IMR-90 (cell line): ENCODE measurements at regions not wholly inside any gene's neighbourhood (a gene's known extent, or its start where the extent isn't known, plus 50 kb on each side); places are given as distances from the start of the nearest gene placed in this dataset.

Source experiments
- ATAC-seq: fragments of 200-7000 bp; cut with Tn5 transposase; 2 replicates; pipeline ENCODE4 v1.9.1; 2020; ENCODE audit warnings: low read depth, mild to moderate bottlenecking, moderate library complexity
- BruUV-seq: library from RNA; stranded (reverse); fragments of 400-500 nt; replicated peaks from 2 replicates; lab custom pipeline; 2021; lab: Mats Ljungman, UMichigan
- CTCF ChIA-PET: fragments of 300-600 bp; formaldehyde crosslinking; extraction: SDS; loops from one replicate; lab custom pipeline; 2021; ENCODE audit warnings: antibody characterized with exemption; lab: Yijun Ruan, JAX
- POLR2A ChIA-PET: fragments of 300-600 bp; sonication (Branson Sonifier 250); formaldehyde crosslinking; loops from one replicate; lab custom pipeline; 2022; ENCODE audit warnings: antibody characterized with exemption; ENCODE audit not compliant: unreplicated experiment; lab: Charles Lee
- DNase-seq: peaks from one replicate; pipeline ENCODE4 v3.0.0; 2013
- H2AFZ ChIP-seq: replicated peaks from 2 replicates; pipeline ENCODE3; 2013; ENCODE audit warnings: low read length, mild to moderate bottlenecking; ENCODE audit not compliant: poor library complexity
- H2AK5ac ChIP-seq: 2 replicates; pipeline ENCODE4 v1.6.1; 2013; ENCODE audit warnings: low read depth, low read length, inconsistent platforms
- H2AK9ac ChIP-seq: replicated peaks from 2 replicates; pipeline ENCODE3; 2013; ENCODE audit warnings: mild to moderate bottlenecking, low read depth, low read length, moderate library complexity; ENCODE audit not compliant: poor library complexity
- H2BK120ac ChIP-seq: 2 replicates; pipeline ENCODE4 v1.6.1; 2013; ENCODE audit warnings: low read depth, low read length, inconsistent platforms
- H2BK15ac ChIP-seq: 3 replicates; pipeline ENCODE4 v1.6.1; 2013; ENCODE audit warnings: low read depth, low read length, inconsistent platforms
- H2BK20ac ChIP-seq: 2 replicates; pipeline ENCODE4 v1.6.1; 2013; ENCODE audit warnings: low read depth, mild to moderate bottlenecking, inconsistent platforms, low read length, moderate library complexity
- H2BK5ac ChIP-seq: 2 replicates; pipeline ENCODE4 v1.6.1; 2013; ENCODE audit warnings: mild to moderate bottlenecking, low read depth, low read length, inconsistent platforms; ENCODE audit not compliant: poor library complexity, severe bottlenecking
- H3K14ac ChIP-seq: replicated peaks from 2 replicates; pipeline ENCODE4 v1.6.1; 2013; ENCODE audit warnings: low read depth, low read length, inconsistent platforms
- H3K18ac ChIP-seq: 2 replicates; pipeline ENCODE4 v1.6.1; 2013; ENCODE audit warnings: low read depth, low read length, control low read depth
- H3K23ac ChIP-seq: 2 replicates; pipeline ENCODE4 v1.6.1; 2013; ENCODE audit warnings: low read depth, low read length, inconsistent platforms
- H3K27ac ChIP-seq: 2 replicates; pipeline ENCODE4 v1.5.1; 2013; ENCODE audit warnings: mild to moderate bottlenecking, control low read depth, low read length; ENCODE audit not compliant: insufficient read depth
- H3K27me3 ChIP-seq: 2 replicates; pipeline ENCODE4 v1.6.1; 2013; ENCODE audit warnings: low read length; ENCODE audit not compliant: control insufficient read depth, insufficient read depth
- H3K36me3 ChIP-seq: 2 replicates; pipeline ENCODE4 v1.6.1; 2013; ENCODE audit warnings: low read length, mixed read lengths; ENCODE audit not compliant: control insufficient read depth, insufficient read depth
- H3K4ac ChIP-seq: 2 replicates; pipeline ENCODE4 v1.6.1; 2013; ENCODE audit warnings: low read depth, low read length, inconsistent platforms
- H3K4me1 ChIP-seq: 2 replicates; pipeline ENCODE4 v1.6.1; 2013; ENCODE audit warnings: low read length, mixed read lengths; ENCODE audit not compliant: control insufficient read depth, insufficient read depth
- H3K4me2 ChIP-seq: 2 replicates; pipeline ENCODE4 v1.6.1; 2013; ENCODE audit warnings: low read depth, mild to moderate bottlenecking, control low read depth, low read length, moderate library complexity
- H3K4me3 ChIP-seq: 2 replicates; pipeline ENCODE4 v1.5.1; 2013; ENCODE audit warnings: low read depth, mild to moderate bottlenecking, control low read depth, low read length, moderate library complexity; ENCODE audit not compliant: insufficient read depth
- H3K56ac ChIP-seq: 2 replicates; pipeline ENCODE4 v1.6.1; 2013; ENCODE audit warnings: low read length, inconsistent platforms; ENCODE audit not compliant: insufficient read depth; ENCODE audit errors: extremely low read depth
- H3K79me1 ChIP-seq, 2 experiments: 2 replicates each; pipeline ENCODE4 v1.6.1; 2013; ENCODE audit warnings: low read length in 2 of 2, inconsistent platforms in 1 of 2, low read depth in 1 of 2
- H3K9ac ChIP-seq: 2 replicates; pipeline ENCODE4 v1.6.1; 2013; ENCODE audit warnings: low read depth, low read length, control low read depth
- H3K9me1 ChIP-seq: 2 replicates; pipeline ENCODE4 v1.6.1; 2013; ENCODE audit warnings: low read length, inconsistent platforms; ENCODE audit not compliant: insufficient read depth
- H3K9me3 ChIP-seq: 2 replicates; pipeline ENCODE4 v1.6.1; 2013; ENCODE audit warnings: low read length; ENCODE audit not compliant: control insufficient read depth, insufficient read depth
- H4K20me1 ChIP-seq: 2 replicates; pipeline ENCODE4 v1.6.1; 2013; ENCODE audit warnings: low read length, inconsistent platforms; ENCODE audit not compliant: insufficient read depth
- H4K5ac ChIP-seq: 2 replicates; pipeline ENCODE4 v1.6.1; 2013; ENCODE audit warnings: mild to moderate bottlenecking, low read depth, low read length, control low read depth
- H4K8ac ChIP-seq, 2 experiments: 2 replicates each; pipeline ENCODE4 v1.6.1; 2013; ENCODE audit warnings: low read depth in 2 of 2, low read length in 2 of 2, control low read depth in 1 of 2, inconsistent platforms in 1 of 2
- H4K91ac ChIP-seq: 2 replicates; pipeline ENCODE4 v1.6.1; 2013; ENCODE audit warnings: low read depth, low read length, inconsistent platforms; ENCODE audit not compliant: insufficient read depth
- MAZ ChIP-seq: IDR thresholded peaks from 2 replicates; pipeline ENCODE4 v1.6.1; 2012; ENCODE audit warnings: low read depth, mild to moderate bottlenecking, low read length, improper control_type of control experiment, moderate library complexity, borderline replicate concordance
- WGBS, 2 experiments: methylation state at CpG; one replicate each; pipeline versions ENCODE4 v1.1.5 to v1.1.7; 2013; ENCODE audit warnings: missing lambda C conversion rate in 2 of 2; ENCODE audit not compliant: insufficient read length in 1 of 2; ENCODE audit errors: extremely low coverage in 2 of 2; 5-methylcytosine and 5-hydroxymethylcytosine counted together
- dilution Hi-C: fragments of 300-500 bp; cut with HindIII; formaldehyde crosslinking; loops from one replicate; pipeline ENCODE4 v1.14.3; 2018; ENCODE audit warnings: low sequenced_read_pairs; ENCODE audit not compliant: unreplicated experiment
- in situ Hi-C: fragments of 300-500 bp; cut with MboI; formaldehyde crosslinking; loops from 3 replicates; pipeline ENCODE4 v1.14.3; 2019; ENCODE audit warnings: low sequenced_read_pairs, inconsistent platforms, mixed read lengths
- intact Hi-C: fragments of 100-400 bp; cut with micrococcal nuclease; formaldehyde crosslinking; loops from 2 replicates; pipeline ENCODE4 v1.10.0; 2022
- TF ChIP-seq, protein P1 (sequence below): conservative IDR thresholded peaks from 2 replicates; pipeline ENCODE4 v1.5.1; 2012; ENCODE audit warnings: mild to moderate bottlenecking, low read depth, low read length, improper control_type of control experiment

DNA sequence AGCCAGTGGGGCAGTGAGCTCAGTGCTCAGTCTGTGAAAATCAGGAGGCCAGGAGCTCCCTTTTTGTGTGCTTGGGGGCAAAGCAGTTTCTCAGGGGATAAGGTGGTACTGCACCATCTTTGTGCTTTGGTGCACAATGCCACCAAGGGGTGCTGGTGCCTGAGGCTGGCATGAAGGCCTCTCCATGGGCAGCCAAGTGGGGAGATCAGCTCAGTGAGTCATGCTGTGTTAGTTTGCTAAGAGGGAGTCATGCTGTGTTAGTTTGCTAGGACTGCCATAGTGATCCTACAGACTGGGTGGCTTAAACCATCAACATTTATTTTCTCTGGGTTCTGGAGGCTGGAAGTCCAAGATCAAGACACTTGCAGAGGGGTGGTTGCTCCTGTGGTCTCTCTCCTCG lies 428.1 kb downstream of the PRDM2 start:
- in situ Hi-C loops = no loop called here
- ChIA-PET CTCF (no interaction called here), POLR2A (no interaction called here)
- H4K8ac ChIP-seq = no peak overlapping the region
- intact Hi-C loops = no loop called here
- H2AK9ac ChIP-seq = no peak overlapping the region
- no peak overlapping the region for H2BK120ac ChIP-seq
- no peaks in the 10 kb centered on the region for H3K79me1 ChIP-seq
- no peak overlapping the region for H3K27ac ChIP-seq
- ATAC-seq = no peak
- H3K4me1 ChIP-seq = no peaks in the 10 kb centered on the region
- H3K27me3 ChIP-seq = no peaks in the 10 kb centered on the region
- H3K14ac ChIP-seq = no peak overlapping the region
- H3K9ac ChIP-seq = no peak overlapping the region
- no peaks in the 10 kb centered on the region for H3K36me3 ChIP-seq
- H2BK20ac ChIP-seq = no peak overlapping the region
- H2BK5ac ChIP-seq = no peak overlapping the region
- H2BK15ac ChIP-seq = no peak overlapping the region
- H3K9me3 ChIP-seq = peaks cover 12% of the 10 kb centered on the region
- no peak overlapping the region for H3K18ac ChIP-seq
- H4K5ac ChIP-seq = no peak overlapping the region
- H3K9me1 ChIP-seq = no peaks in the 10 kb centered on the region
- WGBS, 2 experiments = no CpG with 5 or more reads among the region's 1 CpG
- H3K4me2 ChIP-seq = no peak overlapping the region
- H3K23ac ChIP-seq = no peak overlapping the region
- H3K4ac ChIP-seq = no peak overlapping the region
- H4K20me1 ChIP-seq = no peaks in the 10 kb centered on the region
- BruUV-seq = no TSS peak
- TF ChIP-seq, protein P1, sequence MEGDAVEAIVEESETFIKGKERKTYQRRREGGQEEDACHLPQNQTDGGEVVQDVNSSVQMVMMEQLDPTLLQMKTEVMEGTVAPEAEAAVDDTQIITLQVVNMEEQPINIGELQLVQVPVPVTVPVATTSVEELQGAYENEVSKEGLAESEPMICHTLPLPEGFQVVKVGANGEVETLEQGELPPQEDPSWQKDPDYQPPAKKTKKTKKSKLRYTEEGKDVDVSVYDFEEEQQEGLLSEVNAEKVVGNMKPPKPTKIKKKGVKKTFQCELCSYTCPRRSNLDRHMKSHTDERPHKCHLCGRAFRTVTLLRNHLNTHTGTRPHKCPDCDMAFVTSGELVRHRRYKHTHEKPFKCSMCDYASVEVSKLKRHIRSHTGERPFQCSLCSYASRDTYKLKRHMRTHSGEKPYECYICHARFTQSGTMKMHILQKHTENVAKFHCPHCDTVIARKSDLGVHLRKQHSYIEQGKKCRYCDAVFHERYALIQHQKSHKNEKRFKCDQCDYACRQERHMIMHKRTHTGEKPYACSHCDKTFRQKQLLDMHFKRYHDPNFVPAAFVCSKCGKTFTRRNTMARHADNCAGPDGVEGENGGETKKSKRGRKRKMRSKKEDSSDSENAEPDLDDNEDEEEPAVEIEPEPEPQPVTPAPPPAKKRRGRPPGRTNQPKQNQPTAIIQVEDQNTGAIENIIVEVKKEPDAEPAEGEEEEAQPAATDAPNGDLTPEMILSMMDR = no peak
- no peak for TF ChIP-seq MAZ
- no peak for DNase-seq
- no peak overlapping the region for H2AK5ac ChIP-seq
- dilution Hi-C loops = no loop called here
- no peak overlapping the region for H4K91ac ChIP-seq
- H3K56ac ChIP-seq = no peak overlapping the region
- H2AFZ ChIP-seq = no peak overlapping the region
- H3K4me3 ChIP-seq = no peak overlapping the region
